Astrocyte (in vitro differentiated cells and primary cell): ENCODE measurements at regions not wholly inside any gene's neighbourhood (a gene's known extent, or its start where the extent isn't known, plus 50 kb on each side); places are given as distances from the start of the nearest gene placed in this dataset.
A peak's percentile ranks its signal among the peaks of the same experiment; 100 is the strongest.

Experiments
- DNase-seq: peaks from one replicate; pipeline ENCODE4 v3.0.0-alpha.2; 2010; ENCODE audit warnings: low read depth
- FAIRE-seq: peaks from 2 replicates; lab custom pipeline; 2011; peaks lifted over from hg19 to GRCh38; lab: Jason Lieb, UNC
- H2AFZ ChIP-seq: 2 replicates; pipeline ENCODE4 v1.6.0; 2012; ENCODE audit warnings: low read depth, low read length, inconsistent platforms
- H3K27ac ChIP-seq: 2 replicates; pipeline ENCODE4 v1.5.1; 2011; ENCODE audit warnings: low read depth, low read length, inconsistent platforms
- H3K27me3 ChIP-seq: 2 replicates; pipeline ENCODE4 v1.6.0; 2011; ENCODE audit warnings: low read length, inconsistent platforms; ENCODE audit not compliant: insufficient read depth
- H3K36me3 ChIP-seq: 2 replicates; pipeline ENCODE4 v1.5.1; 2011; ENCODE audit warnings: low read length, inconsistent platforms; ENCODE audit not compliant: insufficient read depth
- H3K4me1 ChIP-seq: 2 replicates; pipeline ENCODE4 v1.5.1; 2011; ENCODE audit warnings: low read length, inconsistent platforms; ENCODE audit not compliant: insufficient read depth
- H3K4me2 ChIP-seq: 2 replicates; pipeline ENCODE4 v1.6.0; 2012; ENCODE audit warnings: low read length, inconsistent platforms
- H3K4me3 ChIP-seq: 2 replicates; pipeline ENCODE4 v1.5.1; 2011; ENCODE audit warnings: low read depth, mild to moderate bottlenecking, low read length, inconsistent platforms; ENCODE audit not compliant: insufficient read depth
- H3K79me2 ChIP-seq: 2 replicates; pipeline ENCODE4 v1.6.0; 2012; ENCODE audit warnings: mild to moderate bottlenecking, low read length, inconsistent platforms; ENCODE audit not compliant: insufficient read depth
- H3K9ac ChIP-seq: 2 replicates; pipeline ENCODE4 v1.6.0; 2012; ENCODE audit warnings: mild to moderate bottlenecking, low read length, inconsistent platforms
- H3K9me3 ChIP-seq: 2 replicates; pipeline ENCODE4 v1.5.1; 2012; ENCODE audit warnings: low read depth, mild to moderate bottlenecking, low read length, inconsistent platforms; ENCODE audit not compliant: insufficient read depth
- H4K20me1 ChIP-seq: 2 replicates; pipeline ENCODE4 v1.6.0; 2012; ENCODE audit warnings: low read length, inconsistent platforms; ENCODE audit not compliant: insufficient read depth
- H3K27ac Mint-ChIP-seq: one replicate; pipeline ENCODE4 v1.8.0; 2021; ENCODE audit warnings: mild to moderate bottlenecking, mixed read lengths; ENCODE audit not compliant: unreplicated experiment
- H3K27me3 Mint-ChIP-seq: one replicate; pipeline ENCODE4 v1.8.0; 2021; ENCODE audit warnings: low read depth, mixed read lengths; ENCODE audit not compliant: unreplicated experiment
- H3K36me3 Mint-ChIP-seq: one replicate; pipeline ENCODE4 v1.8.0; 2021; ENCODE audit warnings: low read depth, mixed read lengths; ENCODE audit not compliant: unreplicated experiment
- H3K4me1 Mint-ChIP-seq: one replicate; pipeline ENCODE4 v1.8.0; 2021; ENCODE audit warnings: low read depth, mixed read lengths; ENCODE audit not compliant: unreplicated experiment
- H3K4me3 Mint-ChIP-seq: one replicate; pipeline ENCODE4 v1.8.0; 2021; ENCODE audit warnings: mild to moderate bottlenecking, moderate library complexity, mixed read lengths; ENCODE audit not compliant: unreplicated experiment
- H3K9me3 Mint-ChIP-seq: one replicate; pipeline ENCODE4 v1.8.0; 2021; ENCODE audit warnings: mild to moderate bottlenecking, mixed read lengths; ENCODE audit not compliant: unreplicated experiment
- CTCF ChIP-seq: IDR thresholded peaks from 2 replicates; pipeline ENCODE4 v1.5.1; 2011; ENCODE audit warnings: low read depth, mild to moderate bottlenecking, inconsistent platforms, low read length, moderate library complexity; ENCODE audit not compliant: insufficient read depth
- EZH2 ChIP-seq: IDR thresholded peaks from 2 replicates; pipeline ENCODE4 v1.6.1; 2012; ENCODE audit warnings: mild to moderate bottlenecking, low read length, inconsistent platforms; ENCODE audit not compliant: insufficient read depth

GRCh38 chr20:50242548-50242862 is 51.9 kb downstream of the CEBPB start:
- H3K27ac ChIP-seq, result no peak overlapping the region
- H2AFZ ChIP-seq, result peak overlapping the region; percentile 59
- Mint-ChIP-seq H3K27ac (no peak overlapping the region), H3K36me3 (no peaks in the 10 kb centered on the region), H3K27me3 (peaks cover 29% of the 10 kb centered on the region), H3K9me3 (peaks cover 5% of the 10 kb centered on the region), H3K4me1 (peaks cover 2% of the 10 kb centered on the region), H3K4me3 (no peak overlapping the region)
- no peaks in the 10 kb centered on the region for H3K9me3 ChIP-seq
- peak overlapping the region; percentile 57 for H3K4me2 ChIP-seq
- FAIRE-seq (no peak), DNase-seq (no peak)
- no peaks in the 10 kb centered on the region for H3K27me3 ChIP-seq
- H3K4me3 ChIP-seq, result no peak overlapping the region
- H3K79me2 ChIP-seq, result no peaks in the 10 kb centered on the region
- H3K9ac ChIP-seq, result peak overlapping the region; percentile 60
- peaks cover 14% of the 10 kb centered on the region for H3K4me1 ChIP-seq
- TF ChIP-seq CTCF (no peak), EZH2 (no peak)
- no peaks in the 10 kb centered on the region for H4K20me1 ChIP-seq
- H3K36me3 ChIP-seq, result no peaks in the 10 kb centered on the region

- Mint-ChIP-seq H3K9me3 (peaks cover 5% of the 10 kb centered on the region), H3K27me3 (peaks cover 27% of the 10 kb centered on the region), H3K4me3 (no peak overlapping the region), H3K27ac (no peak overlapping the region), H3K36me3 (no peaks in the 10 kb centered on the region), H3K4me1 (peaks cover 2% of the 10 kb centered on the region)
- no peak overlapping the region for H3K27ac ChIP-seq
- peaks cover 19% of the 10 kb centered on the region for H3K4me1 ChIP-seq
- H2AFZ ChIP-seq, result peak overlapping the region; percentile 59
- no peaks in the 10 kb centered on the region for H3K27me3 ChIP-seq
- no peak for TF ChIP-seq CTCF
- no peak for TF ChIP-seq EZH2
- no peaks in the 10 kb centered on the region for H3K9me3 ChIP-seq
- H3K4me2 ChIP-seq, result peak overlapping the region; percentile 57
- H3K9ac ChIP-seq, result peak overlapping the region; percentile 60
- DNase-seq (peak; percentile 61), FAIRE-seq (no peak)
- H3K36me3 ChIP-seq, result no peaks in the 10 kb centered on the region
- no peaks in the 10 kb centered on the region for H3K79me2 ChIP-seq
- H4K20me1 ChIP-seq, result no peaks in the 10 kb centered on the region
- H3K4me3 ChIP-seq, result no peak overlapping the region
These were observed 52.4 kb downstream of the CEBPB start for GRCh38 chr20:50242863-50243609.
